ENCODE measurements at regions not wholly inside any gene's neighbourhood (a gene's known extent, or its start where the extent isn't known, plus 50 kb on each side); places are given as distances from the start of the nearest gene placed in this dataset.
A peak's percentile ranks its signal among the peaks of the same experiment; 100 is the strongest.

- no peak for DNase-seq
Observed at GRCh38 chr2:12033494-12033893, 287.1 kb downstream of the LPIN1 start.

GRCh38 chr2:12034382-12034781 is 287.9 kb downstream of the LPIN1 start:
- DNase-seq: no peak

GRCh38 chr2:12035029-12035720 is 288.7 kb downstream of the LPIN1 start:
- DNase-seq: no peak

GRCh38 chr2:12035956-12036639 is 289.7 kb downstream of the LPIN1 start:
- DNase-seq: no peak

GRCh38 chr2:12036640-12036983 is 290.2 kb downstream of the LPIN1 start:
- DNase-seq: peak; percentile 8

- DNase-seq: no peak
Observed at GRCh38 chr2:12037301-12037700, 290.9 kb downstream of the LPIN1 start.

GRCh38 chr2:12041236-12041635 is 294.8 kb downstream of the LPIN1 start:
- no peak for DNase-seq

GRCh38 chr2:12043131-12043530 is 296.7 kb downstream of the LPIN1 start:
- no peak for DNase-seq

GRCh38 chr2:12044857-12045256 is 298.4 kb downstream of the LPIN1 start:
- DNase-seq: peak; percentile 11

GRCh38 chr2:12045864-12046291 is 299.4 kb downstream of the LPIN1 start:
- DNase-seq: no peak

GRCh38 chr2:12046641-12047040 is 300.2 kb downstream of the LPIN1 start:
- no peak for DNase-seq

GRCh38 chr2:12047761-12048160 is 301.3 kb downstream of the LPIN1 start:
- no peak for DNase-seq

- no peak for DNase-seq
Observed at GRCh38 chr2:12048550-12048949, 302.1 kb downstream of the LPIN1 start.

GRCh38 chr2:12050396-12050795 is 304.0 kb downstream of the LPIN1 start:
- DNase-seq: no peak

- DNase-seq: no peak
Observed at GRCh38 chr2:12051831-12052230, 305.4 kb downstream of the LPIN1 start.

GRCh38 chr2:12052796-12053195 is 306.4 kb downstream of the LPIN1 start:
- no peak for DNase-seq

- DNase-seq: no peak
Observed at GRCh38 chr2:12054956-12055618, 308.7 kb downstream of the LPIN1 start.

- no peak for DNase-seq
Observed at GRCh38 chr2:12057436-12058166, 311.2 kb downstream of the LPIN1 start.

GRCh38 chr2:12059616-12060441 is 313.4 kb downstream of the LPIN1 start:
- no peak for DNase-seq

- DNase-seq: no peak
Observed at GRCh38 chr2:12060886-12061285, 314.5 kb downstream of the LPIN1 start.

GRCh38 chr2:12061286-12062052 is 315.0 kb downstream of the LPIN1 start:
- DNase-seq: no peak

GRCh38 chr2:12062053-12062395 is 315.6 kb downstream of the LPIN1 start:
- DNase-seq: no peak
